Ascending aorta (tissue), 2 donors: ENCODE measurements at regions not wholly inside any gene's neighbourhood (a gene's known extent, or its start where the extent isn't known, plus 50 kb on each side); places are given as distances from the start of the nearest gene placed in this dataset.

ENCODE experiments used
- DNase-seq, 2 donors: peaks; one replicate each; pipeline ENCODE4 v3.0.0-alpha.2; 2019; ENCODE audit warnings: low spot score in 2 of 2
- H3K27ac ChIP-seq, 2 donors: fragments of 200-600 bp; sonication (generic); one replicate each; pipeline ENCODE4 v1.5.1; 2016 to 2017; ENCODE audit warnings: mild to moderate bottlenecking in 1 of 2
- H3K27me3 ChIP-seq: fragments of 200-600 bp; sonication (generic); one replicate; pipeline ENCODE4 v1.5.1; 2017
- H3K36me3 ChIP-seq, 2 donors: fragments of 200-600 bp; sonication (generic); one replicate each; pipeline ENCODE4 v1.5.1; 2016
- H3K4me1 ChIP-seq, 2 donors: fragments of 200-600 bp; sonication (generic); one replicate each; pipeline ENCODE4 v1.5.1; 2016 to 2017; ENCODE audit warnings: mild to moderate bottlenecking in 1 of 2
- H3K4me3 ChIP-seq, 2 donors: fragments of 200-600 bp; sonication (generic); one replicate each; pipeline ENCODE4 v1.5.1; 2016 to 2017; ENCODE audit warnings: mild to moderate bottlenecking in 1 of 2
- H3K9me3 ChIP-seq, 2 donors: fragments of 200-600 bp; sonication (generic); one replicate each; pipeline ENCODE4 v1.5.1; 2016
- CTCF ChIP-seq, 3 experiments: fragments of 200-600 bp in 2 of 3; fragments of 450-650 bp in 1 of 3; sonication (generic) in 2 of 3; IDR thresholded peaks; one replicate each; pipeline ENCODE4 v1.5.1; 2016 to 2019; ENCODE audit warnings: antibody characterized with exemption in 3 of 3, mild to moderate bottlenecking in 1 of 3, moderate library complexity in 1 of 3
- intact Hi-C: fragments of 100-400 bp; cut with DNase I; formaldehyde crosslinking; loops from one replicate; pipeline ENCODE4 v1.15.1; 2023

GRCh38 chr12:17062267-17063036, 456.5 kb upstream of the LMO3 start:
- H3K4me1 ChIP-seq: no peaks in the 10 kb centered on the region
- DNase-seq: no peak
- intact Hi-C loops: no loop called here

GRCh38 chr12:17060260-17060659, 454.3 kb upstream of the LMO3 start:
- TF ChIP-seq CTCF (IDR thresholded peaks at IDR 0.05): no peak
- no peaks in the 10 kb centered on the region for H3K27me3 ChIP-seq
- intact Hi-C loops: no loop called here
- no peak overlapping the region for H3K27ac ChIP-seq
- no peaks in the 10 kb centered on the region for H3K9me3 ChIP-seq
- no peaks in the 10 kb centered on the region for H3K36me3 ChIP-seq
- no peak overlapping the region for H3K4me3 ChIP-seq
- no peak for DNase-seq
- H3K4me1 ChIP-seq: no peaks in the 10 kb centered on the region

More at GRCh38 chr12:17062267-17063036, 456.5 kb upstream of the LMO3 start:
- H3K9me3 ChIP-seq: no peaks in the 10 kb centered on the region
- no peak overlapping the region for H3K27ac ChIP-seq
- H3K36me3 ChIP-seq: no peaks in the 10 kb centered on the region
- no peak overlapping the region for H3K4me3 ChIP-seq
- no peaks in the 10 kb centered on the region for H3K27me3 ChIP-seq
- TF ChIP-seq CTCF (IDR thresholded peaks at IDR 0.05): no peak

- TF ChIP-seq CTCF (IDR thresholded peaks at IDR 0.05): no peak
- Histone ChIP-seq H3K27ac (no peak overlapping the region), H3K27me3 (no peaks in the 10 kb centered on the region), H3K9me3 (no peaks in the 10 kb centered on the region), H3K4me1 (no peaks in the 10 kb centered on the region), H3K36me3 (no peaks in the 10 kb centered on the region), H3K4me3 (no peak overlapping the region)
- DNase-seq: no peak
- intact Hi-C loops: no loop called here
These were observed 450.6 kb upstream of the LMO3 start for GRCh38 chr12:17056546-17056945.

GRCh38 chr12:17038923-17039322, 433.0 kb upstream of the LMO3 start:
- intact Hi-C loops: no loop called here

GRCh38 chr12:17035372-17035771, 429.4 kb upstream of the LMO3 start:
- Histone ChIP-seq H3K9me3 (no peaks in the 10 kb centered on the region), H3K36me3 (no peaks in the 10 kb centered on the region), H3K4me3 (no peak overlapping the region), H3K27ac (no peak overlapping the region), H3K4me1 (no peaks in the 10 kb centered on the region), H3K27me3 (no peaks in the 10 kb centered on the region)
- intact Hi-C loops: no loop called here
- no peak for DNase-seq
- TF ChIP-seq CTCF (IDR thresholded peaks at IDR 0.05): no peak

More at GRCh38 chr12:17038923-17039322, 433.0 kb upstream of the LMO3 start:
- TF ChIP-seq CTCF (IDR thresholded peaks at IDR 0.05): no peak
- H3K4me1 ChIP-seq: no peaks in the 10 kb centered on the region
- no peak overlapping the region for H3K4me3 ChIP-seq
- DNase-seq: no peak
- H3K9me3 ChIP-seq: no peaks in the 10 kb centered on the region
- no peaks in the 10 kb centered on the region for H3K27me3 ChIP-seq
- H3K36me3 ChIP-seq: no peaks in the 10 kb centered on the region
- no peak overlapping the region for H3K27ac ChIP-seq
